ENCODE measurements at regions not wholly inside any gene's neighbourhood (a gene's known extent, or its start where the extent isn't known, plus 50 kb on each side); places are given as distances from the start of the nearest gene placed in this dataset.

- H3K4me1 Mint-ChIP-seq = no peaks in the 10 kb centered on the region
- H3K36me3 Mint-ChIP-seq = no peaks in the 10 kb centered on the region
- no peak overlapping the region for H3K27ac Mint-ChIP-seq
- no peak overlapping the region for H3K4me3 ChIP-seq (ENCODE audit: low read length)
- no CpG with 5 or more reads among the region's 1 CpG for WGBS (ENCODE audit: insufficient coverage)
- H3K36me3 ChIP-seq (ENCODE audit: control insufficient read depth, insufficient read depth, low read length) = no peaks in the 10 kb centered on the region
- no peaks in the 10 kb centered on the region for H3K27me3 Mint-ChIP-seq (ENCODE audit: low read depth in 2 of 2)
- H3K27me3 ChIP-seq (ENCODE audit: control insufficient read depth, insufficient read depth, low read length) = no peaks in the 10 kb centered on the region
- no peak for TF ChIP-seq CTCF (IDR thresholded peaks at IDR 0.05)
- intact Hi-C loops (cut with micrococcal nuclease) = no loop called here
- no peak for ATAC-seq
- no peak overlapping the region for H3K4me3 Mint-ChIP-seq
- H3K4me1 ChIP-seq (ENCODE audit: control insufficient read depth, insufficient read depth, low read length) = no peaks in the 10 kb centered on the region
- H3K27ac ChIP-seq (ENCODE audit: low read length) = no peak overlapping the region
- no peak for DNase-seq
- peaks cover 8 to 12% of the 10 kb centered on the region in 2 donors for H3K9me3 Mint-ChIP-seq
- no peaks in the 10 kb centered on the region for H3K9me3 ChIP-seq (ENCODE audit: control insufficient read depth, insufficient read depth, low read length)
These were observed 907.1 kb downstream of the MAT2B start for GRCh38 chr5:164412531-164412930.

DNA sequence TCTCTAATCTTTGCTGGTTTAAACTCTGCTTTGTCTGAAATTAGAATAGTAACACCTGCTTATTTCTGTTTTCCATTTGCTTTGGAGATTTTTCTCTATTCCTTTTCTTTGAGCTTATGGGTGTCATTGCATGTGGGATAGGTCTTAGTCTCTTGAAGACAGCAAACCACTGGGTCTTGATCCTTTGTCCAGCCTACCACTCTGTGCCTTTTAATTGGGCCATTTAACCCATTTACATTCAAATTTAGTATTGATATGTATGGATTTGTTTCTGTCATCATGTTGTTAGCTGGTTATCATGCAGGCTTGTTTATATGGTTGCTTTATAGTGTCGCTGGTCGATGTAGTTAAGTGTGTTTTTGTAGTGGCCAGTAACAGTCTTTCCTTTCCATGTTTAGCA is 914.7 kb downstream of the MAT2B start:
- no peaks in the 10 kb centered on the region for H3K4me1 ChIP-seq (ENCODE audit: control insufficient read depth, insufficient read depth, low read length)
- H3K4me3 ChIP-seq (ENCODE audit: low read length) = no peak overlapping the region
- no peak overlapping the region for H3K27ac ChIP-seq (ENCODE audit: low read length)
- Mint-ChIP-seq H3K36me3 (peaks cover 11% of the 10 kb centered on the region), H3K27ac (no peak overlapping the region), H3K4me1 (no peaks in the 10 kb centered on the region), H3K4me3 (no peak overlapping the region), H3K27me3 (ENCODE audit: low read depth in 2 of 2) (no peaks in the 10 kb centered on the region), H3K9me3 (peaks cover 10 to 17% of the 10 kb centered on the region in 2 donors)
- no peaks in the 10 kb centered on the region for H3K36me3 ChIP-seq (ENCODE audit: control insufficient read depth, insufficient read depth, low read length)
- intact Hi-C loops (cut with micrococcal nuclease) = no loop called here
- ATAC-seq (no peak), DNase-seq (no peak)
- TF ChIP-seq CTCF (IDR thresholded peaks at IDR 0.05) = no peak
- H3K9me3 ChIP-seq (ENCODE audit: control insufficient read depth, insufficient read depth, low read length) = peaks cover 10% of the 10 kb centered on the region
- no peaks in the 10 kb centered on the region for H3K27me3 ChIP-seq (ENCODE audit: control insufficient read depth, insufficient read depth, low read length)
- no CpG with 5 or more reads among the region's 2 CpGs for WGBS (ENCODE audit: insufficient coverage)

GRCh38 chr5:164422400-164422799 is 917.0 kb downstream of the MAT2B start:
- peaks cover 11% of the 10 kb centered on the region for H3K36me3 Mint-ChIP-seq
- H3K9me3 Mint-ChIP-seq = peaks cover 11 to 18% of the 10 kb centered on the region in 2 donors
- DNase-seq = no peak
- Histone ChIP-seq H3K4me1 (ENCODE audit: control insufficient read depth, insufficient read depth, low read length) (no peaks in the 10 kb centered on the region), H3K36me3 (ENCODE audit: control insufficient read depth, insufficient read depth, low read length) (no peaks in the 10 kb centered on the region), H3K27me3 (ENCODE audit: control insufficient read depth, insufficient read depth, low read length) (no peaks in the 10 kb centered on the region), H3K27ac (ENCODE audit: low read length) (no peak overlapping the region), H3K9me3 (ENCODE audit: control insufficient read depth, insufficient read depth, low read length) (peaks cover 10% of the 10 kb centered on the region), H3K4me3 (ENCODE audit: low read length) (no peak overlapping the region)
- no peak overlapping the region for H3K27ac Mint-ChIP-seq
- no peak overlapping the region for H3K4me3 Mint-ChIP-seq
- no peaks in the 10 kb centered on the region for H3K27me3 Mint-ChIP-seq (ENCODE audit: low read depth in 2 of 2)
- ATAC-seq = no peak
- H3K4me1 Mint-ChIP-seq = no peaks in the 10 kb centered on the region
- intact Hi-C loops (cut with micrococcal nuclease) = no loop called here
- 94% methylated on average over 4 of the region's 5 CpGs for WGBS (ENCODE audit: insufficient coverage)
- no peak for TF ChIP-seq CTCF (IDR thresholded peaks at IDR 0.05)

- H3K36me3 Mint-ChIP-seq = peaks cover 7% of the 10 kb centered on the region
- no peak overlapping the region for H3K4me3 ChIP-seq (ENCODE audit: low read length)
- no peaks in the 10 kb centered on the region for H3K36me3 ChIP-seq (ENCODE audit: control insufficient read depth, insufficient read depth, low read length)
- WGBS (ENCODE audit: insufficient coverage) = 92% methylated on average over 3 of the region's 4 CpGs
- H3K9me3 Mint-ChIP-seq = peaks cover 4 to 5% of the 10 kb centered on the region in 2 donors
- intact Hi-C loops (cut with micrococcal nuclease) = no loop called here
- H3K27me3 Mint-ChIP-seq (ENCODE audit: low read depth in 2 of 2) = no peaks in the 10 kb centered on the region
- no peaks in the 10 kb centered on the region for H3K27me3 ChIP-seq (ENCODE audit: control insufficient read depth, insufficient read depth, low read length)
- ATAC-seq (no peak), DNase-seq (no peak)
- no peaks in the 10 kb centered on the region for H3K4me1 ChIP-seq (ENCODE audit: control insufficient read depth, insufficient read depth, low read length)
- H3K4me3 Mint-ChIP-seq = no peak overlapping the region
- H3K27ac Mint-ChIP-seq = no peak overlapping the region
- no peak for TF ChIP-seq CTCF (IDR thresholded peaks at IDR 0.05)
- H3K9me3 ChIP-seq (ENCODE audit: control insufficient read depth, insufficient read depth, low read length) = no peaks in the 10 kb centered on the region
- no peak overlapping the region for H3K27ac ChIP-seq (ENCODE audit: low read length)
- no peaks in the 10 kb centered on the region for H3K4me1 Mint-ChIP-seq
These were observed 926.4 kb downstream of the MAT2B start for GRCh38 chr5:164431634-164432304.

Measured in natural killer cell (primary cell).